Endothelial cell of umbilical vein (primary cell): ENCODE measurements at regions not wholly inside any gene's neighbourhood (a gene's known extent, or its start where the extent isn't known, plus 50 kb on each side); places are given as distances from the start of the nearest gene placed in this dataset.

Experiments
- EZH2 ChIP-seq: IDR thresholded peaks from 2 replicates; pipeline ENCODE4 v1.6.1; 2012; ENCODE audit warnings: borderline replicate concordance, low read depth, mild to moderate bottlenecking, moderate library complexity, low read length, inconsistent platforms; ENCODE audit not compliant: severe bottlenecking
- FOS ChIP-seq: IDR thresholded peaks from 2 replicates; pipeline ENCODE4 v1.6.1; 2011; ENCODE audit warnings: mild to moderate bottlenecking, low read length, moderate library complexity, borderline replicate concordance; ENCODE audit not compliant: insufficient read depth
- MYC ChIP-seq: IDR thresholded peaks from one replicate; pipeline ENCODE4 v1.6.1; 2011; ENCODE audit warnings: mild to moderate bottlenecking, low read depth, low read length
- POLR2A ChIP-seq: IDR thresholded peaks from 2 replicates; pipeline ENCODE4 v1.6.1; 2012; ENCODE audit warnings: low read depth, mild to moderate bottlenecking, control low read depth, low read length
- POLR2AphosphoS5 ChIP-seq: IDR thresholded peaks from 2 replicates; pipeline ENCODE4 v1.6.1; 2012; ENCODE audit warnings: low read depth, mild to moderate bottlenecking, control low read depth, low read length, moderate library complexity; ENCODE audit not compliant: insufficient read depth
- TF ChIP-seq, protein P1 (sequence below), 2 donors: IDR thresholded peaks; 1 replicate in 1 of 2; 2 replicates in 1 of 2; pipeline ENCODE4 v1.5.1; 2011; ENCODE audit warnings: low read length in 2 of 2, mild to moderate bottlenecking in 2 of 2, moderate library complexity in 2 of 2, control low read depth in 1 of 2, inconsistent platforms in 1 of 2, low read depth in 1 of 2; ENCODE audit not compliant: insufficient read depth in 1 of 2; ENCODE audit errors: extremely low read depth in 1 of 2
- TF ChIP-seq, protein P2 (sequence below): IDR thresholded peaks from 2 replicates; pipeline ENCODE4 v1.6.1; 2011; ENCODE audit not compliant: insufficient read depth, insufficient read length

DNA sequence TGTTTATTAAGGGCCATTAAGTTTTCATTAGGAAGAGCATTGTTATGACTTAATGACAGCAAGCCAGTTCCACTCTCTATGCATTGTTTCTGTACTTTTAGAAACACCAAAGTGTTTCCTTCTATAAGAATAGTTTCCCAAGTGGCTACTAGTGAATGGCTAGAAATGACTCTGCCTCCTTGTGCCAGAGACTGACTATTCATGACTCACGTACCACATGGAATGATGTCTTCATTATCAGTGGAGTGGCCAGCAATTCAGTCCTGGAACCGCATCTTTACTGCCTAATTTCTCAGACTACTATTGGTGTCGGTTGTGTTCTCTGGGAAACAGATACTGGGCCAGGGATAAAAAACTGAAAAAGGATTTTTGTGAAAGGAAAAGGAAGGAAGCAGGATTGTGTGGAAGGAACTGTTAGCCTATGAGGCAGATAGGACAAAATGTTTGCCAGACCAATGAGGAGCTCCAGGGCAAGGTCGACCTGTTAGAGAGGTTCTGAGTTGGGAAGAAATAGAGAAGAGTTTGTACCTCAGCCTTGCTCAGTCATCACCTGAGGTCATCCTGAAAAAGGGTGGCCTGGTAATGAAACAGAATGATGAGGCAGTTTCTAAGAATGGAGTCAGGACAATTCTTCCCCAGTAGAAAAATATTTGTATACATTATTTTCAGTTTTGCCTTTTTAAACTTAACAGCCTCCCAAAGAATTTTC, 218.6 kb downstream of the SPCS3 start:
- TF ChIP-seq, protein P1, sequence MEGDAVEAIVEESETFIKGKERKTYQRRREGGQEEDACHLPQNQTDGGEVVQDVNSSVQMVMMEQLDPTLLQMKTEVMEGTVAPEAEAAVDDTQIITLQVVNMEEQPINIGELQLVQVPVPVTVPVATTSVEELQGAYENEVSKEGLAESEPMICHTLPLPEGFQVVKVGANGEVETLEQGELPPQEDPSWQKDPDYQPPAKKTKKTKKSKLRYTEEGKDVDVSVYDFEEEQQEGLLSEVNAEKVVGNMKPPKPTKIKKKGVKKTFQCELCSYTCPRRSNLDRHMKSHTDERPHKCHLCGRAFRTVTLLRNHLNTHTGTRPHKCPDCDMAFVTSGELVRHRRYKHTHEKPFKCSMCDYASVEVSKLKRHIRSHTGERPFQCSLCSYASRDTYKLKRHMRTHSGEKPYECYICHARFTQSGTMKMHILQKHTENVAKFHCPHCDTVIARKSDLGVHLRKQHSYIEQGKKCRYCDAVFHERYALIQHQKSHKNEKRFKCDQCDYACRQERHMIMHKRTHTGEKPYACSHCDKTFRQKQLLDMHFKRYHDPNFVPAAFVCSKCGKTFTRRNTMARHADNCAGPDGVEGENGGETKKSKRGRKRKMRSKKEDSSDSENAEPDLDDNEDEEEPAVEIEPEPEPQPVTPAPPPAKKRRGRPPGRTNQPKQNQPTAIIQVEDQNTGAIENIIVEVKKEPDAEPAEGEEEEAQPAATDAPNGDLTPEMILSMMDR (IDR thresholded peaks at IDR 0.05; ENCODE audit: extremely low read depth in 1 of 2, insufficient read depth in 1 of 2, low read depth in 1 of 2, low read length in 2 of 2): no peak
- TF ChIP-seq POLR2A (no peak), POLR2AphosphoS5 (no peak), EZH2 (no peak), MYC (no peak), FOS (no peak)
- TF ChIP-seq, protein P2, sequence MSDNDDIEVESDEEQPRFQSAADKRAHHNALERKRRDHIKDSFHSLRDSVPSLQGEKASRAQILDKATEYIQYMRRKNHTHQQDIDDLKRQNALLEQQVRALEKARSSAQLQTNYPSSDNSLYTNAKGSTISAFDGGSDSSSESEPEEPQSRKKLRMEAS: no peak
